ENCODE measurements at regions not wholly inside any gene's neighbourhood (a gene's known extent, or its start where the extent isn't known, plus 50 kb on each side); places are given as distances from the start of the nearest gene placed in this dataset.

DNA sequence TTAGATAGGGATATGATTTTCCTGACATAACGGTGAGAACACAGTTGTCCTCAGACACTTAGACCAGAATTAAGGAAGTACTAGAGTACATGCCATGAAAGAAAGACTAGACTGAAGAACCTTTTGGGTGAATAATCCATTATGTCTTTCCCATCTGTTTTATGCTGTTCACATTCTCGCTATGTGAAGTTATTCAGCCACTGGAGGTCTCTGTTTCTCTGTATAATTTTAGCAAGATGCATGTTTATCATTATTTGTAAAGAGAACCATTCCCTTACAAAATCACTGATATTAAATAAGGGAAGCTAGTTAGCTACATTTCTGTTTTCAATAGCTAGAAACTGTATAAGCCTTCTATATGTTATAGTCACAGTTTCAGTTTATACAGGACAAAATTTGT, 391.9 kb downstream of the CD109 start:
- no peak for DNase-seq (ENCODE audit: low spot score)

DNA sequence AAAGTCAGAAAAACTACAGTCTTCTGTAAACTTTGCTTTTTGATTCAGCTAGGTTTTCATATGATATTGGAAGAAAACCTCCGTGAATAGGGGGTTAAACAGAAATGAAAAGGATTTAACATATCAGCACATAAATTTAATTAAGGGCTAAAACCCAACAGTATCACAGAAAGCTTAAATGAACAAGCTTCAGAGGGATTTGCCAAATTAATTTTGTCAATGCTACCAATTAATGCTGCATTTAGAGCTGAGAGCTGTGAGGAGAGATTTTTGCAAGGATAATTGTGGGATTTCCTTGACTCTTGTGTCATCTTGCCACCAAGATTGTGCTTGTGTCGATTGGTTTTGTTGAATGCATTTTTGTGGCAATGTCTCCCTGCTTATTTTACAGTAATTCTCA, 379.9 kb downstream of the CD109 start:
- no peak for DNase-seq (ENCODE audit: low spot score)

- DNase-seq (ENCODE audit: low spot score), result no peak
These were observed 379.3 kb downstream of the CD109 start for GRCh38 chr6:74075323-74075722.

DNA sequence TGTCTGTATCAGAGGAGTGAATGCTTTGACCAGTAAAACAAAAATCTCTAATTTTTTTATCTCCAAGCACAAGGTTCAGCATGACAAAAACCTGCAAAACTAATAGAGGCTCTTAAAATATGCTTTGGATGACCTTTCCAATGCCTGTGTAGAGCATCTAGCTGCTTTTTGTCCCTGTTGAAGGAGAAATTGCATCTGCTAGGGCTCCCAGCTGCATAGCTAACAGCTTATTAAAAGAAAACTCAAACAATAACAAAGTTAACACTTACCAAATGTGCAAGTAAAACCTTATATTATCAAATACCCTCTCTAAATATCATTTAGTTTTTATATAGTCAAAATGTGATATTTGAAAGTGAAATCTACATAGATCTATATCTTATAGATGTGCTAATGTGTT, 378.6 kb downstream of the CD109 start:
- no peak for DNase-seq (ENCODE audit: low spot score)

- no peak for DNase-seq (ENCODE audit: low spot score)
These were observed 378.0 kb downstream of the CD109 start for GRCh38 chr6:74073999-74074398.

DNA sequence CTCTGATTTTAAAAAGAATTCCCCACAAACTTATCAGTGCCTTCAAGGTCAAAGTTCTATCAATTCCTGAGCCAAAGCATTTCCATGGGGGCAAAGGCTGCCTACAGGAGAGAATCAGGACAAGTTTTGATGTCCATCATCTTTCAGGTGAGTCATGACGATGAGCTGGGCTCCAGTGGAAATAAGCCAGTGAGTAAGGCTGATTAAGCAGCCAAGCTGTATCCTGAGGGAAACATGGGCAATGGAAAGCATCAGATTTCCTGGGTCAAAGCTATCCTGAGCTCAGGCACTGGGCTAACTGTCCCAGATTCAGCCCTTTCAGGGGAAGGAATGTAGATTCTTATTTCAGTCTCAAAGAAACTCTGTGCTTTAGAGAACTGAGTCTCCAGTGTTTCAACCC, 377.4 kb downstream of the CD109 start:
- no peak for DNase-seq (ENCODE audit: low spot score)

DNA sequence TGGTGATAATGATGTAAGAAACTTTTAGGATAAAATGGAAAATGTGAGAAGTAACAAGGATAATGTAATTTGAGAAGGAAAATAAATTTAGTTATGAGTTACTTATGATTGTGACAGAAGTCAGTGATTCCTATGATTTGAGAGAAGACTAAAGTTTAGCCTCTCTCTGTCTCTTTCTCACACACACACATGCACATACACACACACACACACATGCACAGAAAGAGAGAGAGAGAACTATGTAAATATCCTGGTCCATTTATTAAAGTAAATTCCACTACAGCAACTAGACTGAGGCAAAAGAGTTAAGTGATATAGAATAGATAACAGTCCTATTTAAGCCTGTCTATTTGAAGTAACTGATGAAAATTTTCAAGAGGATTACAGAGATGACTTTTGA, 375.2 kb downstream of the CD109 start:
- DNase-seq (ENCODE audit: low spot score), result no peak

- DNase-seq (ENCODE audit: low spot score), result no peak
These were observed 374.7 kb downstream of the CD109 start for GRCh38 chr6:74070711-74071110.

DNA sequence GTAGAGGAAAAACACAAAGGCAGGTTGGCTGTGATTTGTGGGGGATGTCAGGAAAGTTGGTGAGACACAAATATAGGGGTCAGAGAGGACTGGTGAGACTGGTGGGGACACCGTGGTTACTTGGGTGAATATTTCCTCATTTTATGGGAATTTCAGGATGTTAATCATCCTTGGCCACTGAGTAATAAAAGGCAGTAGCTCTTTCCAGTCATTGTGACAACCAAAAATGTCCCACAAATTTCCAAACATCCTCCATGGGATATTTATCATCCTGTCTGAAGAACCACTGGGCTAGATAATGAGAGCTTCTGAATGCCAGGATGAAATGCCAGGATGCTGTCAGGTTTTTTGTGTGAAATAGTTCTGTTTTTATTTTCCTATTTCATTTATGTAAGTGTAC, 374.1 kb downstream of the CD109 start:
- no peak for DNase-seq (ENCODE audit: low spot score)

- no peak for DNase-seq (ENCODE audit: low spot score)
These were observed 373.1 kb downstream of the CD109 start for GRCh38 chr6:74069089-74069581.

DNA sequence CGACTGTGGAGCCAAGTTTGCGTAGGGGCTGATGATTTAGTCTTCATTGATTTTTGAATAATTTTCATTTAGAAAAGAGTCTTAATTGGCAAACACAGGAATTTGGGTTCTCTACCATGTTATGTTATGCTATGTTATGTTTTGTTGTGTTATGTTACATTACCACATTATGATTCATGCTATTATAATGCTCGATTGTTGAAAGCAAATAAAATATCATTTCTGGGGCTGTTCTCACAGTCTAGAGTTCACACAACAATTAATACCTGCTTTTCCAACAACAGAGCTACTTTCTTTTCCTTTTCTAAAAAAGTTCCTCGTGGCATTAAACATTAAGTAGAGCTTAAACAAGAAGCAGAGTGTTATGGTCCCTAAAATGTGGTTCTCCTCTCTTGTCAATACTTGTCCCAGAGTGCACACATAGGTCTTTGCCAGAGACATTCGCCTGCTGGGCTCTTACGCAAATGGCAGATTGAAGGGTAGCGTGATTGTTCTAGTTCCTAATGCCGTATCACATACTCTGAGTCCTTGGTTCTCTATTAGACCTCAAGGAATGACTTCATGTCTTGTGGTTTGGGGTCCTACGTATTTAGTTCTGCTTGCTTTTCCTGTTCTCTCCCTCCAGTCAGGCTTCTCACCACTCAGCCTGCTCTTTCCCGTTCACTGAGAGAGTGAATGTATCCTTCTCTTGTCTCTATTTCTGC, 370.3 kb downstream of the CD109 start:
- DNase-seq (ENCODE audit: low spot score), result no peak

DNA sequence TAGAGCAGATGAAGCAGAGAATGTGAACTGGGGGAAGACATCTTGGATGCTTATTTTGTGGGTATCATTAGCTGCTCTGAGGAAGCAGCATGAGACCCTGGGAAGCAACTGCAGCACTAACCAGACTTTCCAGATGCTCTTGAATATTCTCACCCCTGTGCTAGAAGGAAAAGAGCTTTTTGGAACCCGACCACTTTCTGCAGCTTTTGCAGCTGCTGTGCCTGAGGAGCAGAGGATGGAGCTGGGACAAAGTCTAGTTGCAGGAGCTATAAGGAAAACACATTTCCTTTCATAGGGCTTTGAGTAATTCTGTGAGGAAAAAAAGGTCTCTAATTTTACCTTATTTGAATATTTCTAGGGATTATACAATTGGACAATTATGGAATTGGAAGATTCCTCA, 369.7 kb downstream of the CD109 start:
- DNase-seq (ENCODE audit: low spot score), result no peak

GRCh38 chr6:74063391-74063790, 367.4 kb downstream of the CD109 start:
- DNase-seq (ENCODE audit: low spot score), result no peak

- no peak for DNase-seq (ENCODE audit: low spot score)
These were observed 365.2 kb downstream of the CD109 start for GRCh38 chr6:74061201-74061600.

DNA sequence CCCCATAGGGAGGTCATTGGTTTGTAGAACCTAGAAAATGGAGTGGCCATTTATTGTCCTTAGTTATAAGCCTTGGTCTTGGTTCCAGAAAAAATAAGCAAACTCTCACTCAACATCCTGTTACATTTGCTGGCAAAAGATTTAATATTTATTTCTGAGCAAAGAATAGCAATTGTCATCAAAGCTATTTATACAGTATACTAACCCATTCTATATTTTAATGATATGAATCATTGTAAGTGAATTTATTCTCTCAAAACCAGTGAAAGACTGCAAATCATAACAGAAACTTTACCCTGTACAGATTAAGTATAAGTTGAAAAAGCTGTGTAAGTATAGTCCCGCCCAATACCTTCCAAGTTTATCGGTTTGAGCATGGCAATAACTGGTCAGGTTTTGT, 364.4 kb downstream of the CD109 start:
- DNase-seq (ENCODE audit: low spot score), result no peak

- DNase-seq (ENCODE audit: low spot score), result no peak
These were observed 362.6 kb downstream of the CD109 start for GRCh38 chr6:74058606-74059005.

DNA sequence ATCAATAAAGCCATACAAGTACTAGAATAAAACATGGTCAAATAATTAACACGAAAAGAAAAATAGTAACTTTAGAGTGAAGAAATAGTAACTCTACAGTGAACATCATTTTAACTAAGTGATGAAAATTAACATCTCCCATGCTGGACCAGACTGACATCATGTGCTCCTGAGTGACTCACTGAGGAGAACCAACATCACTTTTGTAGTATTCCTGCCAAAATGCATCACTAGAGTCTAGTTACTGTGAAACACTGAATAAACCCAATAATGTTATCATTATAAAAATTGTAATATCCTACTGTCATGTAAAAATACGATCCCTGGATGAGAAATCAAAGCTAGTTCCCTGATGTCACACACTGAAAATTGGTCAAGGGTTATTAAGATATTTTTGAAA, 361.3 kb downstream of the CD109 start:
- no peak for DNase-seq (ENCODE audit: low spot score)

DNA sequence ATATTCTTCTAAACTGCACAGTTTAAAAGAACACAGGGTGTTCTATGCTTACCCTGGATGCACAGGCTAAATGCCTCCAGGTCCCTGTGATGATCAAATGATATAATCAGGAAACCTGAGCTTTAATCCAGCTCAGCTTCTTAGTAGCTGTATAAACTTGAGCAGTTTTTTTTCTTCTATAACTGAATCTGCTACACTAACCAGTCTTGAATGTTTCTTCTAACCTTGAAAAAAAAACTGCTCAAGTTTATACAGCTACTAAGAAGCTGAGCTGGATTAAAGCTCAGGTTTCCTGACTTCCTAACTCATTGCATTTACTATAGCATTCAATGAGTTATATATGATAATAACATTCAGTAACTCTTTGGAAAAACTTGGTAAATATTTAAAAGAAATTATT, 358.2 kb downstream of the CD109 start:
- no peak for DNase-seq (ENCODE audit: low spot score)

DNA sequence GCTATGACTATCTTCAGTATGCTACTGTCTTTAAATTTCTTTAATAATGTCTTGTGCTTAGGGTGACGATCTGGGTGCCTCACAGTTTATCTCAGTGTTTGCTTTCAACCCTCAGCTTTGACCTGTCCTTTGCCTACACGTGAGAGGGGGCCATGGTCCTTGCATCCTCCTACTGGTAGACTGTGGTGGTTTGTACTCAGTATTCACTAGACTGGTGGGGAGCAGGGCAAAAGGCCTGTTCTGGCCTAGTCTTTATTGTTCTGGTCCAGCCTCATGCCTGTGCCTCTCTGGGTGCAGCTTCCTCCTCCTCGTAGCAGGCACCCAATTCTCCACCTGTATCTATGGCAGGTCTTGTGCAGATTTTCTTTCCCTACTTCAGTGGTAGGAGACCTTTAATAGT, 354.9 kb downstream of the CD109 start:
- no peak for DNase-seq (ENCODE audit: low spot score)

- DNase-seq (ENCODE audit: low spot score), result no peak
These were observed 352.4 kb downstream of the CD109 start for GRCh38 chr6:74048387-74048786.

DNA sequence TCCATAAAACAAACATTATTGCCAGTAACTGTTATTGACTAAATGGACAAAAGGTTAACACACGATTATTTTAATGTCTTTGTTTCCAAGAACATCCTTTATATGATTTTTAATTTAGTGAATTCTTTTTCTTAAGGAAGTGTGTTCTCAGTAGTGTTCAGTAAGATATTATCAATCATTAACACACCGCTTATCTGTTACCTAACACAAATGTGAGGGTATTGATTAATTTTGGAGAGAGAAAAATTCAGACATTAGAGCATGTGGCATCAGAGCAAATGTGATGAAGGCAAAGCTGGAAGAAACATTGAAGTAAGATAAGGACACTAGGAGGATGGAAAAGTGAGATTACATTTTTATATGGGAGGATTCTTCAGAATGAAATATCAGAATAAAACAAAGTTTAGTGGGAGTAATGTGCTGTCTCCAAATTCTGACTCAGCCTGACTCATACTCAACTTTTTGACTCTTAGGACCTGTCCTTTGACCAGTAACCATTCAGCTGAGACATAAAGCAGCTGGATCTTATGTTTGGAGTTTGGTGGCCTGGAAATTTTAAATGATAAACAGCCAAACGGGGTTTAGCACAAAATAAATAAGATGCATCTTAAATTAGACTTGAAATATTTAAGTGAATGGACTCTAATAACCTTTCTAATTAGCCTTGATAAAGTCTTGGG, 348.6 kb downstream of the CD109 start:
- no peak for DNase-seq (ENCODE audit: low spot score)

- no peak for DNase-seq (ENCODE audit: low spot score)
These were observed 345.4 kb downstream of the CD109 start for GRCh38 chr6:74041420-74041819.

DNA sequence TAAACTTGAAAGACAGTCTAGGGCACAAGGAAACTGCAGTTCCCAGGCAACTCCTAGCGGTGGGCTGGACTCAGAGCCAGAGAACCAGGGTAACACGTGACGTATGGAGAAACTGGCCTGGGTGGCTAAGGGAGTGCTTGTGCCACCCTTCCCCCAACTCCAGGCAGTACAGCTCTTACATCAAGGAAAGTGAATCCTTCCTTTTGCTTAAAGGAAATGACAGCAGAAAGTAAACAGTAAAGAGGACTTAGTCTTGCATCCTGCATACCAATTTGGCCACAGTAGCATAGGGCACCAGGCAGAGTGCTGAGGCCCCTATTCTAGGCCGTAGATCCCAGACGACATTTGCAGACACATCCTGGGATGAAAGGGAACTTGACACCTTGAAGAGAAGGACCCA, 322.8 kb downstream of the CD109 start:
- no peak for DNase-seq (ENCODE audit: low spot score)

DNA sequence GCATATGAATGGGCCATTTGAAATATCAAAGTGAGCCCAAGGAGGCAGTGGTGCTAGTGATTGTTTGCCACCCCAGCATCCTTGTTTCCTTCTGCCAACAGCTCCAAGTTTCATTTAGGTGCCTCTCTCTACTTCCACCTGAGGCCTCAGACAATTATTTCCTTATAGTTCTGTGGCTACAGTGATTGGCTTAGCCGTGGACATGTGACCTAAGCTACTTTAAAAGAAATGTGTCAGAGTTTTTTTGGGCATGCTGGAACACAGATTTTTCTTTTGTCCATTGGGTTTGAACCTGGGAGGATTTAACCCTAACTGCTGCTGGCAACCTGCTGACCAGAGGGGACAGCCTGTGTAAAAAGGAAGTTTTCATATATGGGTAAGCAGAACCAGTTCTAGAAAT, 319.4 kb downstream of the CD109 start:
- DNase-seq (ENCODE audit: low spot score), result no peak
